Smooth muscle cell (in vitro differentiated cells): ENCODE measurements at regions not wholly inside any gene's neighbourhood (a gene's known extent, or its start where the extent isn't known, plus 50 kb on each side); places are given as distances from the start of the nearest gene placed in this dataset.

ENCODE experiments used
- DNase-seq: peaks from one replicate; lab custom pipeline; 2025; ENCODE audit not compliant: unreplicated experiment; lab: John Stamatoyannopoulos, UW
- H2AFZ ChIP-seq: fragments of 200-600 bp; sonication (generic); 2 replicates; pipeline ENCODE4 v1.6.0; 2016; ENCODE audit warnings: antibody characterized with exemption, low read depth, mild to moderate bottlenecking
- H3F3A ChIP-seq: fragments of 200-600 bp; sonication (generic); 2 replicates; pipeline ENCODE4 v1.6.0; 2017; ENCODE audit warnings: antibody characterized with exemption, low read depth
- H3K27ac ChIP-seq: fragments of 200-600 bp; sonication (generic); 2 replicates; pipeline ENCODE4 v1.5.1; 2016; ENCODE audit warnings: low read depth, mild to moderate bottlenecking
- H3K27me3 ChIP-seq: fragments of 200-600 bp; sonication (generic); 2 replicates; pipeline ENCODE4 v1.6.1; 2016; ENCODE audit warnings: low read depth, mild to moderate bottlenecking
- H3K36me3 ChIP-seq: fragments of 200-600 bp; sonication (generic); 2 replicates; pipeline ENCODE4 v1.5.1; 2016; ENCODE audit warnings: low read depth
- H3K4me1 ChIP-seq: fragments of 200-600 bp; sonication (generic); 2 replicates; pipeline ENCODE4 v1.5.1; 2016; ENCODE audit warnings: low read depth
- H3K4me2 ChIP-seq: fragments of 200-600 bp; sonication (generic); 2 replicates; pipeline ENCODE4 v1.6.0; 2016; ENCODE audit warnings: mild to moderate bottlenecking
- H3K4me3 ChIP-seq: fragments of 200-600 bp; sonication (generic); 2 replicates; pipeline ENCODE4 v1.5.1; 2016; ENCODE audit warnings: mild to moderate bottlenecking
- H3K79me2 ChIP-seq: fragments of 200-600 bp; sonication (generic); 2 replicates; pipeline ENCODE4 v1.6.0; 2016; ENCODE audit warnings: low read depth, mild to moderate bottlenecking
- H3K9ac ChIP-seq: fragments of 200-600 bp; sonication (generic); 2 replicates; pipeline ENCODE4 v1.6.0; 2016; ENCODE audit warnings: low read depth
- H3K9me3 ChIP-seq: fragments of 200-600 bp; sonication (generic); replicated peaks from 2 replicates; pipeline ENCODE4 v1.5.1; 2016; ENCODE audit warnings: low read depth
- H4K20me1 ChIP-seq: fragments of 200-600 bp; sonication (generic); 2 replicates; pipeline ENCODE4 v1.6.0; 2016; ENCODE audit warnings: low read depth
- CTCF ChIP-seq: fragments of 200-600 bp; sonication (generic); IDR thresholded peaks from 2 replicates; pipeline ENCODE4 v1.5.1; 2017; ENCODE audit warnings: borderline replicate concordance, mild to moderate bottlenecking, antibody characterized with exemption; ENCODE audit not compliant: insufficient read depth, poor library complexity, severe bottlenecking
- WGBS: methylation state at CpG from one replicate; pipeline ENCODE4 v1.1.7; 2016; ENCODE audit warnings: low lambda C conversion rate; 5-methylcytosine and 5-hydroxymethylcytosine counted together

DNA sequence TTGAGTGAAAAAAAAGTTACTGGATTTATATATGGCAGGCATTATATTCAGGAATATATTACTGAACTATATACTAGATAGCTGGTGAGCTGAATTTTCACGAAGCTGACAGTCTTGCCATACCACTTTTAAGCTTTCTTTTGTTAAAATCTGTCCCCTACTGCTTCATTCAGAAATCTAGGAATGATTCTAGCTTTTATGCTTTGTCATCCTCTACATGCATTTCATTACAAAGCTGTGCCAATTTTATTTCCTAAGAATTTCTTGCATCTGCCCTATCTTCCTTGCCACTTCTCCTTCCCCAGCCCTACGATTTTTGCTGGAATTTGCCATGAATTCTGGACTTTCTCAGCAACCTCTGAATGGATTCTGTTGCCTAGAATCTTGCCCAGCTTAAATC is 158.5 kb upstream of the ADGRB3 start:
- H3K27ac ChIP-seq = no peak overlapping the region
- H3K4me1 ChIP-seq = peaks cover 12% of the 10 kb centered on the region
- H4K20me1 ChIP-seq = no peaks in the 10 kb centered on the region
- H3K4me2 ChIP-seq = no peak overlapping the region
- H3K4me3 ChIP-seq = no peak overlapping the region
- no peak overlapping the region for H3K9ac ChIP-seq
- WGBS = 69% methylated on average over 2 of the region's 2 CpGs
- H3K79me2 ChIP-seq = no peaks in the 10 kb centered on the region
- no peak for TF ChIP-seq CTCF
- no peaks in the 10 kb centered on the region for H3K27me3 ChIP-seq
- no peaks in the 10 kb centered on the region for H3K9me3 ChIP-seq
- no peak for DNase-seq
- H3K36me3 ChIP-seq = no peaks in the 10 kb centered on the region
- H3F3A ChIP-seq = no peaks in the 10 kb centered on the region
- no peak overlapping the region for H2AFZ ChIP-seq

DNA sequence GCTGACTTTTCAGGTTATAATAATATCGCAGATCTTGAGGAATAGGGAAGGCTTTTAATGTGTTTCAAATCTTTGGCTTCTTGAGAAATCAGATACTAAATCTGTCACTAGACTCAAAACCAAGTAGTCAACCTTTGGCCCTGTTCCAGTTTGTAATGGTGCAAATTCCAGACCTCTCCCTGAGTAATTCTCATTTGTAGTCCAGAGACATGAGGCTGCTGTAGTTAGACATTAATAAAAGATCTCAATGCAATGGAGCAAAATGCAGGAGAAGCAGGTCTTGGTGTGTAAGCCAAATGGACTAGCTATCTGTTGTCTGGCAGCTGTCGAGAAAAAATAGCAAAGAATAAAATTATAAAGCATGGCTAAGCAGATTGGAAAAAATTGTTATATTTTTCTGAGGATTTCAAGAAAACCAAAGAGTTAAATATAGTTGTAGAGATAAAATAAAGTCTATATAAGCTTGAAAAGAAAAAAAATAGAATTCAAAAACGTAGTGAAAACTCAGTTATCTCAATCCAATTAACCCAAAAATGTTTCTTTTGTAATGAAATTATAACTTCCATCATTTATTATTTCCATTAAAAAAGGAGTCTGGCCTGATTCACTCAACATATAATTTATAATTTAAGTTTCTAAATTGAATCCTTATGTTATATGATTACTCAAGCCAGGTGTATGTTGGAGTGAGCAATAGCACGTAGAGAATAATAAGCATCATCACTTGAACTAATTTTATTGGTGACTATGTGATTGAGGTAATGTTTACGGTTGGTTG is 161.5 kb upstream of the ADGRB3 start:
- no peak for DNase-seq
- Histone ChIP-seq H3K9me3 (no peaks in the 10 kb centered on the region), H3K36me3 (no peaks in the 10 kb centered on the region), H3K79me2 (no peaks in the 10 kb centered on the region), H3K27ac (no peak overlapping the region), H4K20me1 (no peaks in the 10 kb centered on the region), H3K9ac (no peak overlapping the region), H3K27me3 (no peaks in the 10 kb centered on the region), H3K4me2 (no peak overlapping the region), H3F3A (no peaks in the 10 kb centered on the region), H3K4me1 (peaks cover 12% of the 10 kb centered on the region), H3K4me3 (no peak overlapping the region), H2AFZ (no peak overlapping the region)
- no peak for TF ChIP-seq CTCF
- WGBS = 82% methylated on average over 5 of the region's 5 CpGs

DNA sequence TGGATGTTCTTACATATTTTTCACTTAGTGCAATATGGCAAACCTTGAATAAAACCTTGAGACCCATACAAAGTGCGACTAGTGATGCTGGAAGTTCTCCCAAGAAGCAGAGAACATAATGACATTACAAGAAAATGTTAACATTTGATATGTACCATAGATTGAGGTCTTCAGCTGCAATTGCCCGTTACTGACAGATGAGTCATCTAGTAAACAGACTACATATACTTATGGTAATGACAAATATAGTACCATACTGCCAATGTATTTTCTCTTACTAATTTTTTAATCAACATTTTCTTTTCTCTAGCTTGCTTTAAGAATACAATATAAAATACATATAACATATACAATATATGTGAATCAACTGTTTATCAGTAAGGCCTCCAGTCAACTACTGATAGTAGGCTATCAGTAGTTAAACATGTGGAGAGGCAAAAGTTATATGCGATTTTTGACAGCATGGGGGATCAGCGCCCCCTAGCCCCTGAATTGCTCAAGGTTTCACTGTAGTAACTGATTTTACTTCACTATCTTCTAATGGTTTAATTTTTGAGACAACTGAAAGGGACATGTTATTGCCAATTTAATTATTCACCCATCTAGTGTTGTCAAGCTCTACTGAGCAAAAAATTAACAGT is 166.7 kb upstream of the ADGRB3 start:
- Histone ChIP-seq H3K36me3 (no peaks in the 10 kb centered on the region), H3K4me1 (peaks cover 3% of the 10 kb centered on the region)
- DNase-seq = no peak

More for the DNA sequence above, 166.7 kb upstream of the ADGRB3 start:
- H3K27me3 ChIP-seq = no peaks in the 10 kb centered on the region
- H3K4me3 ChIP-seq = no peak overlapping the region
- no peaks in the 10 kb centered on the region for H3F3A ChIP-seq
- no peak overlapping the region for H2AFZ ChIP-seq
- H3K27ac ChIP-seq = no peak overlapping the region
- H4K20me1 ChIP-seq = no peaks in the 10 kb centered on the region
- H3K9ac ChIP-seq = no peak overlapping the region
- 43% methylated on average over 4 of the region's 4 CpGs for WGBS
- no peak overlapping the region for H3K4me2 ChIP-seq
- H3K9me3 ChIP-seq = no peaks in the 10 kb centered on the region
- H3K79me2 ChIP-seq = no peaks in the 10 kb centered on the region
- TF ChIP-seq CTCF = peak; percentile 26
